DOHH2 (cell line): ENCODE measurements at regions not wholly inside any gene's neighbourhood (a gene's known extent, or its start where the extent isn't known, plus 50 kb on each side); places are given as distances from the start of the nearest gene placed in this dataset.
"Not testable (repeated sequence)": the region's sequence is repeated elsewhere in the genome, so short reads cannot be mapped to it uniquely, and the experiment has no call there.

Source experiments
- H3F3A ChIP-seq: fragments of 200-600 bp; sonication (generic), shearing (Covaris generic); 2 replicates; pipeline ENCODE4 v1.6.0; 2016; ENCODE audit warnings: antibody characterized with exemption, mild to moderate bottlenecking; ENCODE audit not compliant: control insufficient read depth, insufficient read depth
- H3K27ac ChIP-seq: fragments of 200-600 bp; sonication (generic); 2 replicates; pipeline ENCODE4 v1.5.1; 2014; ENCODE audit warnings: low read depth, mild to moderate bottlenecking, low read length, moderate library complexity
- H3K27me3 ChIP-seq: fragments of 200-600 bp; sonication (generic); 2 replicates; pipeline ENCODE4 v1.6.1; 2014; ENCODE audit warnings: mild to moderate bottlenecking, low read length, mixed read lengths; ENCODE audit not compliant: control insufficient read depth
- H3K36me3 ChIP-seq: fragments of 200-600 bp; sonication (generic); 2 replicates; pipeline ENCODE4 v1.6.1; 2014; ENCODE audit warnings: mild to moderate bottlenecking, low read length, moderate library complexity, mixed read lengths; ENCODE audit not compliant: control insufficient read depth
- H3K4me1 ChIP-seq: fragments of 200-600 bp; sonication (generic); 2 replicates; pipeline ENCODE4 v1.6.1; 2014; ENCODE audit warnings: mild to moderate bottlenecking, low read length, mixed read lengths; ENCODE audit not compliant: control insufficient read depth
- H3K4me2 ChIP-seq: fragments of 200-600 bp; sonication (generic); 2 replicates; pipeline ENCODE4 v1.6.0; 2014; ENCODE audit warnings: mild to moderate bottlenecking, low read length, moderate library complexity
- H3K4me3 ChIP-seq: fragments of 200-600 bp; sonication (generic); 2 replicates; pipeline ENCODE4 v1.5.1; 2014; ENCODE audit warnings: mild to moderate bottlenecking, low read length, mixed read lengths
- H3K79me2 ChIP-seq: fragments of 200-600 bp; sonication (generic); 2 replicates; pipeline ENCODE4 v1.6.1; 2014; ENCODE audit warnings: mild to moderate bottlenecking, low read length, mixed read lengths; ENCODE audit not compliant: control insufficient read depth
- H3K9me2 ChIP-seq: fragments of 200-600 bp; sonication (generic); replicated peaks from 2 replicates; pipeline ENCODE4 v1.6.1; 2014; ENCODE audit warnings: mild to moderate bottlenecking, low read length, mixed read lengths; ENCODE audit not compliant: control insufficient read depth
- H3K9me3 ChIP-seq: fragments of 200-600 bp; sonication (generic); 2 replicates; pipeline ENCODE4 v1.6.1; 2014; ENCODE audit warnings: antibody characterized with exemption, low read length, mixed read lengths; ENCODE audit not compliant: control insufficient read depth, insufficient read depth
- H4K20me1 ChIP-seq: fragments of 200-600 bp; sonication (generic); 2 replicates; pipeline ENCODE4 v1.6.0; 2014; ENCODE audit warnings: low read depth, mild to moderate bottlenecking, antibody characterized with exemption, low read length, moderate library complexity; ENCODE audit not compliant: control insufficient read depth, insufficient read depth
- CTCF ChIP-seq: fragments of 200-600 bp; sonication (generic); IDR thresholded peaks from one replicate; pipeline ENCODE4 v1.5.1; 2014; ENCODE audit warnings: antibody characterized with exemption, mild to moderate bottlenecking, low read depth, low read length; ENCODE audit not compliant: poor library complexity, severe bottlenecking
- EZH2phosphoT487 ChIP-seq: fragments of 200-600 bp; sonication (generic); IDR thresholded peaks from 2 replicates; pipeline ENCODE4 v1.6.1; 2017; ENCODE audit warnings: borderline replicate concordance, mild to moderate bottlenecking, antibody characterized with exemption, low read length, moderate library complexity, mixed read lengths

- no peaks in the 10 kb centered on the region; the same call in 1 of the 2 replicates for H3K9me2 ChIP-seq
- H3F3A ChIP-seq: no peaks in the 10 kb centered on the region
- no peaks in the 10 kb centered on the region for H3K36me3 ChIP-seq
- H3K79me2 ChIP-seq: no peaks in the 10 kb centered on the region
- no peak for TF ChIP-seq CTCF
- TF ChIP-seq EZH2phosphoT487: no peak
- no peaks in the 10 kb centered on the region for H4K20me1 ChIP-seq
- no peak overlapping the region for H3K4me3 ChIP-seq
- H3K27ac ChIP-seq: no peak overlapping the region; the same call in 1 of the 2 replicates
- H3K9me3 ChIP-seq: 0 out of 2 replicates have a peak, but pooled peaks cover 4% of the 10 kb centered on the region
- peaks cover 13% of the 10 kb centered on the region for H3K4me1 ChIP-seq
- H3K27me3 ChIP-seq: no peaks in the 10 kb centered on the region
- H3K4me2 ChIP-seq: no peak overlapping the region
Observed at GRCh38 chr2:166768393-166769123, 119.7 kb upstream of the XIRP2 start.

GRCh38 chr2:166766769-166767322 lies 121.4 kb upstream of the XIRP2 start:
- not testable (repeated sequence) for H3F3A ChIP-seq, H4K20me1 ChIP-seq, H3K4me2 ChIP-seq, H3K27ac ChIP-seq, H3K79me2 ChIP-seq, H3K4me3 ChIP-seq, H3K9me3 ChIP-seq, H3K9me2 ChIP-seq, H3K36me3 ChIP-seq, H3K27me3 ChIP-seq
- peaks cover 13% of the 10 kb centered on the region for H3K4me1 ChIP-seq

GRCh38 chr2:166766220-166766619 lies 122.1 kb upstream of the XIRP2 start:
- no peaks in the 10 kb centered on the region for H3K36me3 ChIP-seq
- H3K9me2 ChIP-seq: no peaks in the 10 kb centered on the region; the same call in 1 of the 2 replicates
- no peak overlapping the region for H3K4me3 ChIP-seq
- H3K9me3 ChIP-seq: 0 out of 2 replicates have a peak, but pooled peaks cover 4% of the 10 kb centered on the region
- H3K4me2 ChIP-seq: no peak overlapping the region
- no peak overlapping the region for H3K27ac ChIP-seq
- no peaks in the 10 kb centered on the region for H3K79me2 ChIP-seq
- H4K20me1 ChIP-seq: no peaks in the 10 kb centered on the region
- no peaks in the 10 kb centered on the region for H3K27me3 ChIP-seq
- H3F3A ChIP-seq: no peaks in the 10 kb centered on the region
- H3K4me1 ChIP-seq: peaks cover 13% of the 10 kb centered on the region
- TF ChIP-seq EZH2phosphoT487: no peak
- no peak for TF ChIP-seq CTCF

- H3K4me3 ChIP-seq: no peak overlapping the region
- no peaks in the 10 kb centered on the region for H3K36me3 ChIP-seq
- H3K4me1 ChIP-seq: peaks cover 13% of the 10 kb centered on the region
- no peak for TF ChIP-seq EZH2phosphoT487
- no peak for TF ChIP-seq CTCF
- H3K79me2 ChIP-seq: no peaks in the 10 kb centered on the region
- H3K27ac ChIP-seq: no peak overlapping the region
- no peaks in the 10 kb centered on the region for H3K27me3 ChIP-seq
- no peaks in the 10 kb centered on the region; the same call in 1 of the 2 replicates for H3K9me2 ChIP-seq
- H3F3A ChIP-seq: no peaks in the 10 kb centered on the region
- no peaks in the 10 kb centered on the region for H4K20me1 ChIP-seq
- no peak overlapping the region for H3K4me2 ChIP-seq
- 0 out of 2 replicates have a peak, but pooled peaks cover 4% of the 10 kb centered on the region for H3K9me3 ChIP-seq
Observed at GRCh38 chr2:166765141-166765540, 123.1 kb upstream of the XIRP2 start.
